BE2C (cell line): ENCODE measurements at regions not wholly inside any gene's neighbourhood (a gene's known extent, or its start where the extent isn't known, plus 50 kb on each side); places are given as distances from the start of the nearest gene placed in this dataset.

Experiments used
- DNase-seq: peaks from one replicate; pipeline ENCODE4 v3.0.0-alpha.2; 2020
- H3K27me3 ChIP-seq: fragments of 250-450 bp; sonication (Bioruptor Pico); 2 replicates; pipeline ENCODE4 v1.5.1; 2020; ENCODE audit warnings: mild to moderate bottlenecking
- H3K36me3 ChIP-seq: fragments of 250-450 bp; sonication (Bioruptor Pico); 2 replicates; pipeline ENCODE4 v1.5.1; 2020; ENCODE audit warnings: mild to moderate bottlenecking
- H3K4me1 ChIP-seq: fragments of 250-450 bp; sonication (Bioruptor Pico); 2 replicates; pipeline ENCODE4 v1.5.1; 2020
- H3K4me3 ChIP-seq: 2 replicates; pipeline ENCODE4 v1.5.1; 2011; ENCODE audit warnings: low read depth, low read length
- H3K9me3 ChIP-seq: fragments of 250-450 bp; sonication (Bioruptor Pico); 2 replicates; pipeline ENCODE4 v1.5.1; 2020
- CTCF ChIP-seq: IDR thresholded peaks from 2 replicates; pipeline ENCODE4 v1.5.1; 2012; ENCODE audit warnings: mild to moderate bottlenecking, low read depth, low read length

- no peaks in the 10 kb centered on the region for H3K36me3 ChIP-seq
- H3K4me3 ChIP-seq = no peak overlapping the region
- H3K27me3 ChIP-seq = no peaks in the 10 kb centered on the region
- H3K9me3 ChIP-seq = no peaks in the 10 kb centered on the region; the same call in 1 of the 2 replicates
- no peak for DNase-seq
- H3K4me1 ChIP-seq = peaks cover 5% of the 10 kb centered on the region
- no peak for TF ChIP-seq CTCF
Measured at GRCh38 chr14:37945959-37946358, 261.7 kb upstream of the SSTR1 start.

DNA sequence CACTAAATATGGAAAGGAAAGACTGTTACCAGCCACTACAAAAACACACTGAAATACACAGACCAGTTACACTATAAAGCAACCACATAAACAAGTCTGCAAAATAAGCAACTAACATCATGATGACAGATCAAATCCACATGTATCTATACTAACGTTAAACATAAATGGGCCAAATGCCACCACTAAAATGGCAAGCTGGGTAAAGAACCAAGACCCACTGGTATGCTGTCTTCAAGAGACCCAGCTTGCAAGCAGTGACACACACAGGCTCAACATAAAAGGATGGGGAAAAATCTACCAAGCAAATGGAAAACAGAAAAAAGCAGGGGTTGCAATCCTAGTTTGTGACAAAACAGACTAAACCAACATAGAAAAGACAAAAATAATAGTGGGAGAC, 260.9 kb upstream of the SSTR1 start:
- Histone ChIP-seq H3K27me3 (no peaks in the 10 kb centered on the region), H3K4me1 (peaks cover under 1% of the 10 kb centered on the region), H3K9me3 (no peaks in the 10 kb centered on the region; the same call in 1 of the 2 replicates), H3K4me3 (no peak overlapping the region), H3K36me3 (no peaks in the 10 kb centered on the region)
- no peak for TF ChIP-seq CTCF
- DNase-seq = no peak

DNA sequence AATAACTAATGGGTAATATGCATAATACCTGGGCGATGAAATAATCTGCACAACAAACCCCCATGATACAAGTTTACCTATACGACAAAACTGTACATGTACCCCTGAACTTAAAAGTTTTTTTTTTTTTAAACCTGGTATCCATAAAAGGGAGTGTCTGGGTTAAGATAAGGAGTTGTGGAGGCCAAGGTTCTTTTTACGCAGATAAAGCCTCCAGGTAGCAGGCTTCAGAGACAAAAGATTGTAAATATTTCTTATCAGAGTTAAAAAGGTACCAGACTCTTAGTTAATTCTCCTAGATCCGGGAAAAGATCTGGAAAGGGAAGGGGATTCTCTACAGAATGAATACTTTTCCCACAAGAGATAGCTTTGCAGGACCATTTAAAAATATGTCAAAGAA, 259.4 kb upstream of the SSTR1 start:
- Histone ChIP-seq H3K9me3 (no peaks in the 10 kb centered on the region; the same call in 1 of the 2 replicates), H3K4me1 (no peaks in the 10 kb centered on the region), H3K36me3 (no peaks in the 10 kb centered on the region), H3K27me3 (no peaks in the 10 kb centered on the region), H3K4me3 (no peak overlapping the region)
- TF ChIP-seq CTCF = no peak
- DNase-seq = no peak

DNA sequence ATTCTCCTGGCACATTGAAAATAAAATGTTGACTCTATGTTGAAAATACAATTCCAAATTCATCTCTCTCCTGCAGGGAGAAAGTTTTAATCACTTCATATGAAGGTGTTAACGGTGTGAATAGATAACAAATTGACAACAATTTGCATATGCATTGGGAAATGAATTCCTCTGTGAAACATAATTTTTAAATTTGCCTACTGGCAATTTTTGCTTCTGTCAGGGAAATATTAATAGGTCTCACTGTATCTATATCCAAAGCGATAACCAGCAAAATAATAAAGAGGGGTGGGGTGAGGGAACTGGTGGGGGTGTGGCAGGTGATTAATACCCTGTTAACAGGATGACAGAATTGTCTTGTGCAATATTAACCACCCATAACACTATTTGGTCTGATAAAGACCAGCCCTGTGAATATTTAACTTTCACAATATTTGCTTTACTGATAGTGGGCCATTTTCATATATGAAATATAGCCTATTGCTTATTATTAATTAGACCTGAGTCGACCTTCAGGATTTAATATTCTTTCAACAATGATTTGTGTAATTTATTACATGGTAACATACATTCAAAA, 239.0 kb upstream of the SSTR1 start:
- TF ChIP-seq CTCF = no peak
- no peak for DNase-seq

DNA sequence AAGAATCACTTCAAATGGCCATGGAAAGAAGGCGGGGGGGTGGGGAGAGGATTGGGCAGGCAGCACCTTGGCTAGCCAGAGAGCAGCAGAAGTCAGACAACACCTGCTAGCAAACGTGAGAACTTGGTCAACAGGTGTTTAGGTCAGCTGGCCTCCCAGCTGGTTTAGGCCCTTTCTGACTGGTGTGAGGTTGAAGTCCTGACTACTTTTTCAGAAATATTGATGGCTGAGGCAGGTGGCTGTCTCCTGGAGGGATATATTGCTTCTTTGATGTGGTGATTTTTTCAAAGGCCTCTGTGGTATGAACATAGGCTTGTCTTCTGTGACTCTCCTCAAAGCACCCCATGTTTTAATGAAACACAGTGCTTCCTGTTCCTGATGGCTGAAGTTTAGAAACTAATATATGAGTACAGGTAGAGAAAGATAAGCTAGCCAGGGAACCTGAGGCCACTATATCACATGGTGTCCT, 238.2 kb upstream of the SSTR1 start:
- H3K4me1 ChIP-seq = peaks cover 4% of the 10 kb centered on the region; the same call in 1 of the 2 replicates
- no peaks in the 10 kb centered on the region for H3K27me3 ChIP-seq
- no peaks in the 10 kb centered on the region for H3K9me3 ChIP-seq
- no peak overlapping the region for H3K4me3 ChIP-seq
- H3K36me3 ChIP-seq = no peaks in the 10 kb centered on the region
- no peak for TF ChIP-seq CTCF
- DNase-seq = no peak

More for the DNA sequence above, 239.0 kb upstream of the SSTR1 start:
- Histone ChIP-seq H3K4me3 (no peak overlapping the region), H3K4me1 (peaks cover 4% of the 10 kb centered on the region; the same call in 1 of the 2 replicates), H3K9me3 (no peaks in the 10 kb centered on the region), H3K27me3 (no peaks in the 10 kb centered on the region), H3K36me3 (no peaks in the 10 kb centered on the region)

- no peak for DNase-seq
- no peak overlapping the region for H3K4me3 ChIP-seq
- H3K27me3 ChIP-seq = no peaks in the 10 kb centered on the region
- TF ChIP-seq CTCF = no peak
- H3K4me1 ChIP-seq = peaks cover 4% of the 10 kb centered on the region; the same call in 1 of the 2 replicates
- no peaks in the 10 kb centered on the region for H3K36me3 ChIP-seq
- no peaks in the 10 kb centered on the region for H3K9me3 ChIP-seq
Measured at GRCh38 chr14:37970696-37971095, 237.0 kb upstream of the SSTR1 start.
